K562 (cell line): ENCODE measurements at regions not wholly inside any gene's neighbourhood (a gene's known extent, or its start where the extent isn't known, plus 50 kb on each side); places are given as distances from the start of the nearest gene placed in this dataset.

Source experiments
- ATAC-seq: fragments of 200-7000 bp; cut with Tn5 transposase; 3 replicates; pipeline ENCODE4 v1.9.1; 2020; ENCODE audit warnings: moderate library complexity
- BruUV-seq: library from RNA; stranded (reverse); fragments of 400-500 nt; replicated peaks from 2 replicates; lab custom pipeline; 2021; lab: Mats Ljungman, UMichigan
- CTCF ChIA-PET: fragments of 300-600 bp; formaldehyde crosslinking; extraction: SDS; loops from one replicate; lab custom pipeline; 2021; ENCODE audit warnings: low intra/inter-chr PET ratio; lab: Yijun Ruan, JAX
- POLR2A ChIA-PET: fragments of 300-600, 350-650 bp; sonication (Branson Sonifier 250); formaldehyde crosslinking; extraction: SDS; loops from one replicate; lab custom pipeline; 2021; ENCODE audit warnings: antibody characterized with exemption, inconsistent platforms; lab: Yijun Ruan, JAX
- DNase-seq, 4 experiments: peaks; one replicate each; pipeline versions ENCODE4 v3.0.0 to v3.0.0-alpha.2; 2011 to 2018; ENCODE audit warnings: low spot score in 3 of 4, mixed read lengths in 3 of 4; ENCODE audit errors: extremely low read depth in 1 of 4
- FAIRE-seq: peaks from 2 replicates; lab custom pipeline; 2011; peaks lifted over from hg19 to GRCh38; lab: Jason Lieb, UNC
- H2AFZ ChIP-seq: 2 replicates; pipeline ENCODE4 v1.6.0; 2011; ENCODE audit warnings: low read depth, low read length, control low read depth, inconsistent platforms
- H3K27ac ChIP-seq: fragments of 200-600 bp; 3 replicates; pipeline ENCODE4 v1.8.0; 2011; ENCODE audit warnings: low read depth, mild to moderate bottlenecking, control low read depth, inconsistent platforms, low read length, moderate library complexity, mixed read lengths; ENCODE audit errors: extremely low read depth
- H3K27me3 ChIP-seq, 2 experiments: fragments of 300-600 bp in 1 of 2; 2 replicates in 1 of 2; 3 replicates in 1 of 2; pipeline versions ENCODE4 v1.6.0 to v1.8.0; 2011; ENCODE audit warnings: inconsistent platforms in 2 of 2, low read length in 2 of 2, mild to moderate bottlenecking in 1 of 2, mixed read lengths in 1 of 2, moderate library complexity in 1 of 2; ENCODE audit not compliant: control insufficient read depth in 2 of 2, insufficient read depth in 2 of 2
- H3K36me3 ChIP-seq: fragments of 300-600 bp; 3 replicates; pipeline ENCODE4 v1.8.0; 2011; ENCODE audit warnings: mild to moderate bottlenecking, low read length, inconsistent platforms; ENCODE audit not compliant: control insufficient read depth, insufficient read depth
- H3K4me1 ChIP-seq, 2 experiments: fragments of 200-600 bp in 1 of 2; replicated peaks in 1 of 2; 2 replicates in 1 of 2; 3 replicates in 1 of 2; pipeline versions ENCODE4 v1.5.1 to v1.8.0; 2011; ENCODE audit warnings: inconsistent platforms in 2 of 2, low read length in 2 of 2, mild to moderate bottlenecking in 1 of 2, mixed read lengths in 1 of 2, moderate library complexity in 1 of 2; ENCODE audit not compliant: control insufficient read depth in 2 of 2, insufficient read depth in 2 of 2
- H3K4me2 ChIP-seq: 2 replicates; pipeline ENCODE4 v1.6.1; 2011; ENCODE audit warnings: low read length, control low read depth, inconsistent platforms, mixed read lengths; ENCODE audit not compliant: insufficient read depth
- H3K4me3 ChIP-seq: fragments of 200-600 bp; sonication (generic), shearing (Covaris generic); 2 replicates; pipeline ENCODE4 v1.5.1; 2016; ENCODE audit warnings: control low read depth, inconsistent platforms
- H3K79me2 ChIP-seq: fragments of 200-600 bp; 3 replicates; pipeline ENCODE4 v1.8.0; 2011; ENCODE audit warnings: low read length, inconsistent platforms; ENCODE audit not compliant: control insufficient read depth, insufficient read depth
- H3K9ac ChIP-seq, 2 experiments: 2 replicates each; pipeline versions ENCODE4 v1.6.0 to v1.6.1; 2011; ENCODE audit warnings: low read depth in 2 of 2, low read length in 2 of 2, control low read depth in 1 of 2, inconsistent platforms in 1 of 2, mild to moderate bottlenecking in 1 of 2, mixed read lengths in 1 of 2; ENCODE audit not compliant: insufficient read depth in 1 of 2
- H3K9me1 ChIP-seq: one replicate; pipeline ENCODE4 v1.6.0; 2011; ENCODE audit warnings: inconsistent platforms, mild to moderate bottlenecking, low read length, moderate library complexity; ENCODE audit not compliant: control insufficient read depth, insufficient read depth
- H3K9me3 ChIP-seq: replicated peaks from 2 replicates; pipeline ENCODE4 v1.5.1; 2011; ENCODE audit warnings: low read depth, low read length, inconsistent platforms; ENCODE audit not compliant: control insufficient read depth, insufficient read depth
- H4K20me1 ChIP-seq: replicated peaks from 2 replicates; pipeline ENCODE4 v1.6.1; 2011; ENCODE audit warnings: low read length, inconsistent platforms, mixed read lengths; ENCODE audit not compliant: control insufficient read depth, insufficient read depth
- BACH1 ChIP-seq: fragments of 200-800 bp; sonication (Bioruptor generic); IDR thresholded peaks from 2 replicates; pipeline ENCODE4 v1.6.1; 2016; ENCODE audit warnings: missing genetic modification characterization, missing compliant biosample characterization
- BHLHE40 ChIP-seq: IDR thresholded peaks from 2 replicates; pipeline ENCODE4 v1.6.1; 2011; ENCODE audit warnings: low read length, improper control_type of control experiment
- E2F3 ChIP-seq: fragments of 250-450 bp; sonication (Bioruptor Pico); IDR thresholded peaks from 2 replicates; pipeline ENCODE4 v1.4.0; 2020; ENCODE audit warnings: mild to moderate bottlenecking
- ETV1 ChIP-seq: fragments of 450-650 bp; conservative IDR thresholded peaks from 2 replicates; pipeline ENCODE4 v1.6.1; 2016; ENCODE audit warnings: missing genetic modification characterization, control low read depth, low read depth, missing compliant biosample characterization
- FOS ChIP-seq: IDR thresholded peaks from 3 replicates; pipeline ENCODE4 v1.6.1; 2011; ENCODE audit not compliant: insufficient read length; ENCODE audit errors: extremely low read depth
- FOSL1 ChIP-seq: fragments of 200-800 bp; sonication (Bioruptor generic); conservative IDR thresholded peaks from 2 replicates; pipeline ENCODE4 v1.6.1; 2016; ENCODE audit warnings: missing genetic modification characterization, missing compliant biosample characterization
- FOXK1 ChIP-seq: sonication (generic); formaldehyde crosslinking; IDR thresholded peaks from 2 replicates; pipeline ENCODE4 v1.8.0; 2022; ENCODE audit warnings: missing genetic modification reagents, mild to moderate bottlenecking, borderline replicate concordance
- FOXK2 ChIP-seq, 2 experiments: fragments of 450-650 bp; IDR thresholded peaks in 1 of 2; conservative IDR thresholded peaks in 1 of 2; 2 replicates each; pipeline ENCODE4 v1.6.1; 2016; ENCODE audit warnings: low read depth in 2 of 2, mild to moderate bottlenecking in 1 of 2
- GATAD2A ChIP-seq: fragments of 450-650 bp; IDR thresholded peaks from 2 replicates; pipeline ENCODE4 v1.6.1; 2017
- OTX1 ChIP-seq: fragments of 450-650 bp; formaldehyde crosslinking; IDR thresholded peaks from 2 replicates; pipeline ENCODE4 v1.4.0; 2022; ENCODE audit warnings: mild to moderate bottlenecking
- SIRT6 ChIP-seq: IDR thresholded peaks from one replicate; pipeline ENCODE4 v1.6.1; 2012; ENCODE audit warnings: low read depth, mild to moderate bottlenecking, control low read depth, inconsistent platforms, low read length, moderate library complexity
- SMARCA5 ChIP-seq: fragments of 450-650 bp; IDR thresholded peaks from 2 replicates; pipeline ENCODE4 v1.6.1; 2016
- ZKSCAN1 ChIP-seq: fragments of 150-350 bp; IDR thresholded peaks from 2 replicates; pipeline ENCODE4 v1.6.1; 2016; ENCODE audit warnings: low read depth, low read length
- WGBS: fragments of 100-300 bp; shearing (Covaris generic); methylation state at CpG from one replicate; pipeline ENCODE4 v1.1.6; 2016; ENCODE audit warnings: low coverage, mixed read lengths; ENCODE audit not compliant: insufficient coverage; ENCODE audit errors: missing lambda C conversion rate; 5-methylcytosine and 5-hydroxymethylcytosine counted together
- in situ Hi-C: fragments of 300-500 bp; cut with MboI; formaldehyde crosslinking; loops from 4 replicates; pipeline ENCODE4 v1.15.0; 2018; ENCODE audit warnings: inconsistent platforms, mixed read lengths
- intact Hi-C: fragments of 100-400 bp; cut with micrococcal nuclease; formaldehyde crosslinking; loops from 2 replicates; pipeline ENCODE4 v1.14.2; 2022
- TF ChIP-seq, protein P1 (sequence below): sonication (generic); formaldehyde crosslinking; IDR thresholded peaks from 2 replicates; pipeline ENCODE4 v1.8.1; 2023; ENCODE audit warnings: mild to moderate bottlenecking, missing genetic modification reagents
- TF ChIP-seq, protein P2 (sequence below): sonication (generic); IDR thresholded peaks from 2 replicates; pipeline ENCODE4 v1.6.1; 2016
- TF ChIP-seq, protein P3 (sequence below): fragments of 250-450 bp; sonication (Bioruptor Pico); IDR thresholded peaks from 2 replicates; pipeline ENCODE4 v1.4.0; 2020; ENCODE audit warnings: mild to moderate bottlenecking, moderate library complexity
- TF ChIP-seq, protein P4 (sequence below): fragments of 450-650 bp; formaldehyde crosslinking; IDR thresholded peaks from 2 replicates; pipeline ENCODE4 v1.4.0; 2022; ENCODE audit warnings: missing genetic modification characterization

DNA sequence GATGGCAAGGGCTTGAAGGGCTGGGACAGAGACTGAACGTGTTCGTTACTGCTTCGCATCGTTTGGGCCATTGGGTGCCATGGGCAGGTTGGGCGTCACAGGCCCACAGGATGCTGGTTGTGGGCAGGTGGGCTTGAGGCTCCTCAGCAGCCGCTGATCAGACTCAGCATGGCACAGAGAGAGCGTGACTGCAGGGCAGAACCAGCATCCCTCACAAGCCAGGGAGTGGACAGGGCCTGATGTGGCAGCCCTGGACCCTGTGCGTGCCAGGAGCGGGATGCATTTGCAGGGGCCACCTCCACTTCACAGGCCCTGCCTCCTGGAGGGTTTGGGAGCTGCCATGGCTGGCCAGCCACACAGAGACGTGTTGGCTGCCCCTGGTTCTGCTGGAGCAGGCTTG lies 1228.3 kb downstream of the BRD1 start:
- no peak overlapping the region for H3K27ac ChIP-seq
- H3K9ac ChIP-seq: no peak overlapping the region
- in situ Hi-C loops: no loop called here
- TF ChIP-seq ETV1 (tag): no peak
- TF ChIP-seq, protein P1, sequence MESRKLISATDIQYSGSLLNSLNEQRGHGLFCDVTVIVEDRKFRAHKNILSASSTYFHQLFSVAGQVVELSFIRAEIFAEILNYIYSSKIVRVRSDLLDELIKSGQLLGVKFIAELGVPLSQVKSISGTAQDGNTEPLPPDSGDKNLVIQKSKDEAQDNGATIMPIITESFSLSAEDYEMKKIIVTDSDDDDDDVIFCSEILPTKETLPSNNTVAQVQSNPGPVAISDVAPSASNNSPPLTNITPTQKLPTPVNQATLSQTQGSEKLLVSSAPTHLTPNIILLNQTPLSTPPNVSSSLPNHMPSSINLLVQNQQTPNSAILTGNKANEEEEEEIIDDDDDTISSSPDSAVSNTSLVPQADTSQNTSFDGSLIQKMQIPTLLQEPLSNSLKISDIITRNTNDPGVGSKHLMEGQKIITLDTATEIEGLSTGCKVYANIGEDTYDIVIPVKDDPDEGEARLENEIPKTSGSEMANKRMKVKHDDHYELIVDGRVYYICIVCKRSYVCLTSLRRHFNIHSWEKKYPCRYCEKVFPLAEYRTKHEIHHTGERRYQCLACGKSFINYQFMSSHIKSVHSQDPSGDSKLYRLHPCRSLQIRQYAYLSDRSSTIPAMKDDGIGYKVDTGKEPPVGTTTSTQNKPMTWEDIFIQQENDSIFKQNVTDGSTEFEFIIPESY (CRISPR knock-in tag): no peak
- TF ChIP-seq FOS: no peak
- TF ChIP-seq, protein P2, sequence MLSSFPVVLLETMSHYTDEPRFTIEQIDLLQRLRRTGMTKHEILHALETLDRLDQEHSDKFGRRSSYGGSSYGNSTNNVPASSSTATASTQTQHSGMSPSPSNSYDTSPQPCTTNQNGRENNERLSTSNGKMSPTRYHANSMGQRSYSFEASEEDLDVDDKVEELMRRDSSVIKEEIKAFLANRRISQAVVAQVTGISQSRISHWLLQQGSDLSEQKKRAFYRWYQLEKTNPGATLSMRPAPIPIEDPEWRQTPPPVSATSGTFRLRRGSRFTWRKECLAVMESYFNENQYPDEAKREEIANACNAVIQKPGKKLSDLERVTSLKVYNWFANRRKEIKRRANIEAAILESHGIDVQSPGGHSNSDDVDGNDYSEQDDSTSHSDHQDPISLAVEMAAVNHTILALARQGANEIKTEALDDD: no peak
- TF ChIP-seq OTX1: no peak
- TF ChIP-seq ZKSCAN1: no peak
- TF ChIP-seq BHLHE40: no peak
- no peak for TF ChIP-seq SIRT6
- TF ChIP-seq, protein P3, sequence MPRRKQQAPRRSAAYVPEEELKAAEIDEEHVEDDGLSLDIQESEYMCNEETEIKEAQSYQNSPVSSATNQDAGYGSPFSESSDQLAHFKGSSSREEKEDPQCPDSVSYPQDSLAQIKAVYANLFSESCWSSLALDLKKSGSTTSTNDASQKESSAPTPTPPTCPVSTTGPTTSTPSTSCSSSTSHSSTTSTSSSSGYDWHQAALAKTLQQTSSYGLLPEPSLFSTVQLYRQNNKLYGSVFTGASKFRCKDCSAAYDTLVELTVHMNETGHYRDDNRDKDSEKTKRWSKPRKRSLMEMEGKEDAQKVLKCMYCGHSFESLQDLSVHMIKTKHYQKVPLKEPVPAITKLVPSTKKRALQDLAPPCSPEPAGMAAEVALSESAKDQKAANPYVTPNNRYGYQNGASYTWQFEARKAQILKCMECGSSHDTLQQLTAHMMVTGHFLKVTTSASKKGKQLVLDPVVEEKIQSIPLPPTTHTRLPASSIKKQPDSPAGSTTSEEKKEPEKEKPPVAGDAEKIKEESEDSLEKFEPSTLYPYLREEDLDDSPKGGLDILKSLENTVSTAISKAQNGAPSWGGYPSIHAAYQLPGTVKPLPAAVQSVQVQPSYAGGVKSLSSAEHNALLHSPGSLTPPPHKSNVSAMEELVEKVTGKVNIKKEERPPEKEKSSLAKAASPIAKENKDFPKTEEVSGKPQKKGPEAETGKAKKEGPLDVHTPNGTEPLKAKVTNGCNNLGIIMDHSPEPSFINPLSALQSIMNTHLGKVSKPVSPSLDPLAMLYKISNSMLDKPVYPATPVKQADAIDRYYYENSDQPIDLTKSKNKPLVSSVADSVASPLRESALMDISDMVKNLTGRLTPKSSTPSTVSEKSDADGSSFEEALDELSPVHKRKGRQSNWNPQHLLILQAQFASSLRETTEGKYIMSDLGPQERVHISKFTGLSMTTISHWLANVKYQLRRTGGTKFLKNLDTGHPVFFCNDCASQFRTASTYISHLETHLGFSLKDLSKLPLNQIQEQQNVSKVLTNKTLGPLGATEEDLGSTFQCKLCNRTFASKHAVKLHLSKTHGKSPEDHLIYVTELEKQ: no peak
- no peak for TF ChIP-seq SMARCA5
- TF ChIP-seq FOSL1 (tag): no peak
- TF ChIP-seq FOXK2 (conservative IDR thresholded peaks at IDR 0.05 in 1 of 2, IDR thresholded peaks at IDR 0.05 in 1 of 2; ENCODE audit: low read depth in 2 of 2): no peak
- TF ChIP-seq GATAD2A: no peak
- TF ChIP-seq FOXK1 (CRISPR knock-in tag): no peak
- no peak for TF ChIP-seq BACH1 (tag)
- TF ChIP-seq, protein P4, sequence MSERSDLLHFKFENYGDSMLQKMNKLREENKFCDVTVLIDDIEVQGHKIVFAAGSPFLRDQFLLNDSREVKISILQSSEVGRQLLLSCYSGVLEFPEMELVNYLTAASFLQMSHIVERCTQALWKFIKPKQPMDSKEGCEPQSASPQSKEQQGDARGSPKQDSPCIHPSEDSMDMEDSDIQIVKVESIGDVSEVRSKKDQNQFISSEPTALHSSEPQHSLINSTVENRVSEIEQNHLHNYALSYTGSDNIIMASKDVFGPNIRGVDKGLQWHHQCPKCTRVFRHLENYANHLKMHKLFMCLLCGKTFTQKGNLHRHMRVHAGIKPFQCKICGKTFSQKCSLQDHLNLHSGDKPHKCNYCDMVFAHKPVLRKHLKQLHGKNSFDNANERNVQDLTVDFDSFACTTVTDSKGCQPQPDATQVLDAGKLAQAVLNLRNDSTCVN (CRISPR knock-in tag): no peak
- TF ChIP-seq E2F3 (CRISPR knock-in tag): no peak
- no peaks in the 10 kb centered on the region for H3K9me3 ChIP-seq
- CTCF ChIA-PET: no interaction called here
- ATAC-seq (no peak), FAIRE-seq (no peak), DNase-seq (no peak)
- no peaks in the 10 kb centered on the region for H4K20me1 ChIP-seq
- H3K4me2 ChIP-seq: no peak overlapping the region
- no TSS peak for BruUV-seq
- H3K79me2 ChIP-seq: no peaks in the 10 kb centered on the region
- no peaks in the 10 kb centered on the region for H3K9me1 ChIP-seq
- H3K36me3 ChIP-seq: no peaks in the 10 kb centered on the region
- WGBS: 3% methylated on average over 6 of the region's 10 CpGs
- no peak overlapping the region for H2AFZ ChIP-seq
- peaks cover 0 to 5% of the 10 kb centered on the region in 2 experiments; a peak in 1 of 5 replicates for H3K27me3 ChIP-seq
- no peak overlapping the region for H3K4me3 ChIP-seq
- no peaks in the 10 kb centered on the region for H3K4me1 ChIP-seq
- POLR2A ChIA-PET: interaction anchor here (0.7 kb wide), 1 partner anchor 65 kb away, joined by 3 read pairs; no protein-coding TSS in a partner anchor
- intact Hi-C loops: no loop called here
